ENCODE measurements at regions not wholly inside any gene's neighbourhood (a gene's known extent, or its start where the extent isn't known, plus 50 kb on each side); places are given as distances from the start of the nearest gene placed in this dataset.

DNA sequence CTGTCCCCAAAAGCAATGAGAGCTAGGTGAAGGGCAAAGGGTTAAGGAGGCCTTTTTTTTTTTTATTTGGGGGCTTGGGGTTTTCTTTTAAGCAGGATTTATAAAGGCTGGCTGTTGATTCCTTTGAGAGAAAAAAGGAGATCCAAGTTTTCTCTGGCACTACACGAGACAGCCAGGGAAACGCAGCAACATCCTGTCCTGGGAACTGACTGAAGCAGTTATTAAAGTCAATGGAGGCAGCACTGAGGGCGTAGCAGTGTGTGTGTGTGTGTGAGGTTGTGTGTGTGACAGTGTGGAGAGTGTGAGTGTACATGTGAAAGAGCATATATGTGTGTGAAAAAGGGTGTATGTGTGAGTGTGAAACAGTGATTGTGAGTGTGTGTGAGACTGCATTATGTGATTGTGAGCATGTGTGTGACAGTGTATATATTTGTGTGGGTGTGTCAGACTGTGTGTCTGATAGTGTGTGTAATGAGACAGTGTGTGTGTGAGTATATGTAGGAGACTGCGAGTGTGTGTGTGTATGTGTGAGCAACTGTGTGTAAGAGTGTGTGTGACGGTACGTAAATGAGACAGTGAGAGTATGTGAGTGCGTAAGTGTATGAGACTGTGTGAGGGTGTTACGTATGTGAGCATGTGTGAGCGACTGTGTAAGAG lies 65.9 kb upstream of the TIAM1 start:
- DNase-seq (ENCODE audit: low read depth), result no peak

DNA sequence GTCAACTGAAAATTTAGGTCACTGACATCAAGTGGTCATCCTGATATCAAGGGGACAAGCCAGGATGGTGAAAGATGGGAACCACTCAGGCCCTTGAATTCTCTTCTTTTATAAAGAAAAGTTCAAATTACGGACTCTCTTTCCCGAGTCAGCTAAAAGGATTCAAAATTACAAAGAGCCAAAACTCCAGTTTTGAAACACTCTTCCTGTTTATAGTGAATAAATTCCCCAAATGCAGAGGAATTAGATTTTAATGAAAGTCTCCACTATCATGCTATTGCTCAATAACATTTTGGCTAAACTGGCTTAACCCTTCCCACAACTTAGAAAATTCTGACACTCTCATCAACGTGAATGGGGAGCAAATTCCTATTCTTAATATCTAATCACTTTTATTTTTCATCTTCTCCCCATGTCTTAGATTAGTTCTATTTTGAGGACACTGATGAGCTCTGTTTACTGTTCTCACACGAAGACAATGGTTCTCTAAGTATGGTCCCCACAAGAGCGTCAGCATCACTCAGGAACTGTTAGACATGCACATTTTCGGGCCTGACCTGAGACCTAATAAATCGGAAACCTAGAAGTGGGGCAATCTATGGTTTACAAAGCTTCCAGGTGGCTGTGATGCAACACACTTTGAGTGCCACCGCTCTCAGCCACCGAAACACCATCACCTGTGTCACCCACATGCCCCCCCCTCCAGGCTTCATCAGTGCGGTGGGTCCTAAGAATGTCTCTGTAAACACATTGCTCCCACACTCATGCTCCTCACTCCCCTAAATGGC lies 64.4 kb upstream of the TIAM1 start:
- no peak for DNase-seq (ENCODE audit: low read depth)

- DNase-seq (ENCODE audit: low read depth), result no peak
Measured at GRCh38 chr21:31406510-31406909, 62.4 kb upstream of the TIAM1 start.

DNA sequence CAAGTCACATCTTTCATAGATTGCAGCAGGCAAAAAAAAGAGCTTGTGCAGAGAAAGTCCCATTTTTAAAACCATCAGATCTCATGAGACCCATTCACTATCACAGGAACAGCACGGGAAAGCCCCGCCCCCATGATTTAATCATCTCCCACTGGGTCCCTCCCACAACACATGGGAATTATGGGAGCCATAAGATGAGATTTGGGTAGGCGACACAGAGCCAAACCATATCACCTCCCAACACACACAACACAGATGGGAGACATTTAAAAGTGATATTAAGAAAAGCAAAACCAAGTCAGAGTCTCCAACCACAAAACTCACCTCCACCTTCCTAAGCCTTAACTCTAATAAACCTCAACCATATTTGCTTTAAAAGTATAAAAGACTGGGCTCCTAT lies 61.5 kb upstream of the TIAM1 start:
- DNase-seq (ENCODE audit: low read depth), result no peak

DNA sequence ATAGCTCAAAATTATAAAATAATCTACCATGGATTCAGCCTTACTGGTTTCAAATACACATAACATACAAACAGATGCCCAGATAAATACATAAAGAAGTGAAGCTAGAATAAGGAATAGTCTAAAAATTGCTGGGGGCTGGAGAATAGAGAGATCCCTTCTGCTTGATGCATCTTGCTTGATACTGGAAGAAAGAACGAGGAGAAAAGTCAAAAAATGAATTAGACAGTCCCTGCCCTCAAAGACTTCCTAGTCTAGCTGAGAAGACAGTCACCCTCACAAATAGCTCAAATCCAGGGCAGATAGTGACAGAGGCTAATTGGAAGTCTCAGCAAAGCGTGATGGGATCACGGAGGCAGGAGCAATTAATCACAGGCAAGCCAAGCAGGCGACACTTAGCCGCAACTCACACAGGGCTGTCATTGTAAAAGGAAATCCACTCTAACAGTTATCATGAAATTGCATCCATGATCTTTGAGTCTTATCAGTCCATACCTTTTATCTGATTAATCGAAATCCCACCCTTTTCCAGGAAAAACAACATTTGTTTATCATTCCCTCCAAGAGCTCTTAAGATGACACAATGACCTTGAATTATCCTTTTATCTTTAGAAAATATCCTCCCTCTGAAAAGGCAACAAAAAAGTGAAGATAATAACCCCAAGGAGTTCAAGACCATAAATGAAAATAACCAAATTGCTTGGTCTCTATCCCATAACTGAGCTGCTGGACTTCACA lies 59.7 kb upstream of the TIAM1 start:
- DNase-seq (ENCODE audit: low read depth), result no peak

DNA sequence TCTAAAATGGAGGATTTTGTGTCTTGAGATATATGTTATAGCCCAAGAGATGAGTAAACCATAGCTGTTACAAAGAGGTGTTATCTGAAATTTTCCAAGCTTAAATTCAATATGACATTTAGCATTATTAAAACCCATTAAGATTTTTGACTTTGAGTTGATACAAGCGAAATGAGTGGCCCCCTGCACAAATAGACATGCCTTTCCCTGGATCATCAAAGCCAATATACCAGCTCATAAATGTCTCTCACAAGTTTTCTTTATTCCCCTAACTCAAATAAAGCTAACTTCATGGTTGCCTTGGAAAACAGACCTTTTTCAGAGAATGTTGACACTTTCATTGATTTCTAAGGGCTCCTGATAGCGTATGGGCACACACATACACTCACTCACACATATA lies 55.5 kb upstream of the TIAM1 start:
- no peak for DNase-seq (ENCODE audit: low read depth)

DNA sequence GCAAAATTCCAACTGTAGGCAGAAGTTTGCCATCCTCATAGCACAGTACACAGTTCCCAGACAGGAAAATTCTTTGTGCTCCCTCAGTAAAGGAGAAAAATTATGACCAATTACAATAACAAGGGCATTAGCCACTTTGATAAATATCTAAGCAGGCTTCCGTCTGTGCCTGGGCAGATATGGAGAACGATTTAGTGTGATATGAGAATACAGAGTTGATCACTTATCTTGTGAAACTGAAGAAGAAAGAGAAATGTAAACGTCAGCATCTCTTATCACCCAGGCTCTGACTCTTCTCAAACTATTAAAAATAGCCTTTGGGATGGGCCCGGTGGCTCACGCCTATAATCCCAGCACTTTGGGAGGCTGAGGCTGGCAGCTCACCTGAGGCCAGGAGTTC lies 54.5 kb upstream of the TIAM1 start:
- DNase-seq (ENCODE audit: low read depth), result no peak

- DNase-seq (ENCODE audit: low read depth), result no peak
Measured at GRCh38 chr21:31397939-31398338, 53.9 kb upstream of the TIAM1 start.

GRCh38 chr21:31397515-31397926 lies 53.5 kb upstream of the TIAM1 start:
- no peak for DNase-seq (ENCODE audit: low read depth)

- DNase-seq (ENCODE audit: low read depth), result no peak
Measured at GRCh38 chr21:31397030-31397429, 53.0 kb upstream of the TIAM1 start.

- no peak for DNase-seq (ENCODE audit: low read depth)
Measured at GRCh38 chr21:31396399-31396798, 52.3 kb upstream of the TIAM1 start.

DNA sequence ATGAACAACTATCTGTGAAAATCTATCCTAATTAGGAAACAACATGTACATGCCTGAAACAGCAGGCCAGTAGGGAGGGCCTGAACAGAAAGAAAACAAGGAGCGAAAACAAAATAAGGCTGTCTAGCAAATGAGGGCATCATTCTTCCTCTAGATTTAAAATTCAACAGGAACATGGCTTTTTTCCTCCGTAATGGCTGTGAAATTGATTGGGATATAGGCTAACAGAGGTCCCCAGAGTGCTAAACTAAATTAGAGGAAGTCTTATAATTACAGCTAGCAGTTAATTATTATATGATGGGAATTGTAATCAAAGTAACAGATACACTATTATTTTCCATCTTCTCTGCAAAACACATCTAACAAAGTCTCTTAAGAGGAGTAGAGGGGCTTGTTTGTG lies 51.7 kb upstream of the TIAM1 start:
- no peak for DNase-seq (ENCODE audit: low read depth)

DNA sequence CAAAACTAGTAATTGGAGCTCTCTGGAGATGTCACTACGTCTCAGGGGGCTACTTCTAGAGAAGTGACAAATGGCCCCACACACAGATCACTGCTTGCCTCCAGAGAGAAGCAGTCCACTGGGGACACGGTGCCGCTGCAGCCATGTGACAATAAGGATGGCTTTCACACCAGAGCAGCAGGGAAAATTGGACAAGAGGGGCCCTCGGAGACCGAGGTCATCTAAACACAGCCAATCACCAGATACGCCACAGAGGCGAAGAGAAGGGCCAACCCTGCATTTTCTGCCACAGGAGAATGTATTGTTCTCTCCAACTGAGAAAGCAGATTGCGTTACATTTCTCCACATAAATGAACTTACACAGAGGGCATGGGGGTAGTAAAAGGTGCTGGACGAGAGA lies 51.2 kb upstream of the TIAM1 start:
- DNase-seq (ENCODE audit: low read depth), result no peak

- DNase-seq (ENCODE audit: low read depth), result no peak
Measured at GRCh38 chr21:31394309-31394708, 50.2 kb upstream of the TIAM1 start.
